ES-I3 (cell line): ENCODE measurements at regions not wholly inside any gene's neighbourhood (a gene's known extent, or its start where the extent isn't known, plus 50 kb on each side); places are given as distances from the start of the nearest gene placed in this dataset.

Experiments
- H3K36me3 ChIP-seq: 2 replicates; pipeline ENCODE4 v1.6.1; 2013; ENCODE audit warnings: mild to moderate bottlenecking, low read length, control low read depth, moderate library complexity; ENCODE audit not compliant: insufficient read depth
- H3K4me1 ChIP-seq: 2 replicates; pipeline ENCODE4 v1.6.1; 2013; ENCODE audit warnings: mild to moderate bottlenecking, control low read depth, low read length; ENCODE audit not compliant: insufficient read depth
- H3K9ac ChIP-seq: 2 replicates; pipeline ENCODE4 v1.6.1; 2013; ENCODE audit warnings: low read depth, mild to moderate bottlenecking, low read length, moderate library complexity
- H3K9me3 ChIP-seq: 2 replicates; pipeline ENCODE4 v1.6.1; 2013; ENCODE audit warnings: mild to moderate bottlenecking, low read length, moderate library complexity; ENCODE audit not compliant: control insufficient read depth, insufficient read depth

DNA sequence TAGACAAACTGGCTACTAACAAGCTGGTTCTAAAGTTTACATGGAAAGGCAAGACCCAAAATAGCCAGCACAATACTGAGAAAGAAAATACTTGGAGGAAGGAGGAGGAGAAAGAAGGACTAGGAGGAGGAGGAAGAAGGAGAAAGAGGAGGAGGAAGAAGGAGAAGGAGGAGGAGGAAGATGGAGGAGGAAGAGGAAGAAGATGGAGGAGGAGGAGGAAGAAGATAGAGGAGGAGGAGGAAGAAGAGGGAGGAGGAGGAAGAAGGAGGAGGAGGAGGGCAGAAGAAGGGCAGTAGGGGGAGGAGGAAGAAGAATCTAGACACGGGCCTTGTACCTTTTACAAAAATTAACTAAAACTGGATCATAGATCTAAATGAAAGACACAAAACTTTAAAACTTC, 92.6 kb downstream of the METTL4 start:
- no peaks in the 10 kb centered on the region for H3K9me3 ChIP-seq
- no peak overlapping the region for H3K9ac ChIP-seq
- H3K4me1 ChIP-seq, result no peaks in the 10 kb centered on the region
- no peaks in the 10 kb centered on the region for H3K36me3 ChIP-seq

DNA sequence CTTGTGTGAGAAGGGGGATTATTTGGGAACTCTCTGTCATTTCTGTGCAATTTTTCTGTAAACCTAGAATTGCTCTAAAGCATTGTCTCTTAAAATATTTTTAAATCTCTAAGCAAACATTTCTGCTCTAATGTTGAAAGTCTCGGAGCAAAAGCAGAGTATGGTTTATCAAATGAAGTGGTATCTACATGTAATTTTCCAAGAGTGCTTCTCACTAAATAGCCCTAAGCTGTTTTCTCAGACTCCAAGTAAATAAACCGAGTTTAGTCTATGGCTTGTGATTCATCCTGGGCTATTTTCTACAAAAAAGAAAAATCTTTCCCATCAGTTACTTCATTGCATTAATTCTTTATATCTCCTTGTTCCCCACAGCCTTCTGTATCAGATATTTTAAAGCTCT, 90.8 kb downstream of the METTL4 start:
- Histone ChIP-seq H3K4me1 (no peaks in the 10 kb centered on the region), H3K9ac (no peak overlapping the region), H3K9me3 (no peaks in the 10 kb centered on the region), H3K36me3 (no peaks in the 10 kb centered on the region)

DNA sequence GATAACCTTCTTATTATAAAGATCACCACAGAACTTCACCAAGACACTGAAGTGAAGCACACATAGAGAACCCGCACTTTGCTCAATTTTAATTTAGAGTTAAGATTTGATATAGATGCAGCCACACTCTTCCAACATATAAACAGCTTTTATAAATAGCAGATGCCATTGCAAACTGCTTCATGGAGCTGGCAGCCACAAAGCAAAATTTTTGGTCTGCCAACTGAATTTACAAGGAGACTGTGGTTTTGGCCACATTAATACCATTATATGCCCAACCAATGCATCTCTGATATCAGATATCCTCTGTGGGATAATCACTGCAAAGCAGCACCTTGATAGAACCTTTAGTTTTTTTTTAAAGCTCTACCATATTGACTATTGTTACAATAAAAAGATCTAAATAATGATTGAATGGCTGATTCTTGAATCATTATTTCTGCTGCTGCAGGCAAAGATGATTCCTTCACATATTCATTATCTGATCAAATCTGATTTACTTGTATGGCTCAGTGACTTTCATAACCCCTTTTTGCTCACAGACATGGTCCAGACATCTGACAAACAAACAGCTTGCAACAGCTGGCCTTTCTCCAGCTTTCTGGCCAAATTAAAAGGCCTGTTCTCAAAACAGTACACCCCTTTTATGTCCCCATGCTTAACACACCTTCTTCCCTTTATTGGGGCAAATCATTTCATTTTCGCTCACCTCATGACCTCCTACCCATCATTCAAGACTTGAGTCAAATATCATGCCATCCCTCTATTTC, 88.4 kb downstream of the METTL4 start:
- Histone ChIP-seq H3K9ac (no peak overlapping the region), H3K36me3 (no peaks in the 10 kb centered on the region), H3K4me1 (no peaks in the 10 kb centered on the region), H3K9me3 (no peaks in the 10 kb centered on the region)

DNA sequence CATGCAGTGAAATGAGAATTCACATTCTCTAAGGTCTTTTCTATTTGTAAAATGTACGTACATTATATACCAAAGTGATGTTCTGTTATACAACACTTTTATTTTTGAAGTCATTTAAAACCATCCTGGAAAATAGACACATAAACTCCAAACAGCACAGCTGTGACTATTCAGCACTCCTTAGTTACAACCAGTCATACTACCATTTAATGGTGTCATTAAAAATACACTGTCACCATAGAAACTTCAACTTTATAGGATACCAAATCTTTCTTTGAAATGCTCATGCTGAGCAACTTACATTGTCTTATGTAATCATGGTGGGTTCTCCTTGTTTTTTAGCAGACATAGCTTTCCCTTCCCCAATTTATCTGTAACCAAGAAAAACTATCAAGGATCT, 85.3 kb downstream of the METTL4 start:
- Histone ChIP-seq H3K9ac (no peak overlapping the region), H3K36me3 (no peaks in the 10 kb centered on the region), H3K9me3 (no peaks in the 10 kb centered on the region), H3K4me1 (no peaks in the 10 kb centered on the region)

DNA sequence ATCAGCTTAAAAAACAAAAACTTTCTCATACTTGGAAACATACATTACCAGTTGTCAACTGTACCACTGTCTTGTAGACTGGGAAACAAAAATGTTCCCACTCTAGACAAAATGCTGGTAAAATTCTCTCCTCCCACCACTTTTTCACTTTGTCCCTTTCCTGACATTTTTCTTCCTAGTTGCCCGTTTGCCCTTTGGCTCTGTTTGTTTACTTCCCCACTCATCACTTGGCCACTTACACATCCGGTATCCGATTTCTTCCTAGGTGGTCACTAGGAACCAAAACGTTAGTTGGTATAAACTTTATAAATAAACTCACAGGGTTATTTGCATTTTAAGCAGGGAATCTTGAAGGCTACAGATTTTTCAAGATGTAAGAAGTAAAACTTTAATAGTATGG, 84.9 kb downstream of the METTL4 start:
- Histone ChIP-seq H3K36me3 (no peaks in the 10 kb centered on the region), H3K9me3 (no peaks in the 10 kb centered on the region), H3K4me1 (no peaks in the 10 kb centered on the region), H3K9ac (no peak overlapping the region)
